GM19035 (cell line): ENCODE measurements at regions not wholly inside any gene's neighbourhood (a gene's known extent, or its start where the extent isn't known, plus 50 kb on each side); places are given as distances from the start of the nearest gene placed in this dataset.

Source experiments
- ATAC-seq: cut with Tn5 transposase; IDR thresholded peaks from one replicate; pipeline ENCODE4 v1.9.1; 2021; ENCODE audit not compliant: unreplicated experiment

GRCh38 chr10:31720546-31720945, 208.1 kb downstream of the ARHGAP12 start:
- ATAC-seq: no peak

- ATAC-seq: no peak
Measured at GRCh38 chr10:31709476-31709875, 219.2 kb downstream of the ARHGAP12 start.

- ATAC-seq: no peak
Measured at GRCh38 chr10:31709028-31709427, 219.6 kb downstream of the ARHGAP12 start.

- no peak for ATAC-seq
Measured at GRCh38 chr10:31708474-31708873, 220.2 kb downstream of the ARHGAP12 start.

GRCh38 chr10:31708046-31708445, 220.6 kb downstream of the ARHGAP12 start:
- ATAC-seq: no peak

GRCh38 chr10:31707093-31708039, 221.3 kb downstream of the ARHGAP12 start:
- peak; percentile 89 for ATAC-seq

GRCh38 chr10:31706464-31707092, 222.1 kb downstream of the ARHGAP12 start:
- ATAC-seq: no peak

- ATAC-seq: no peak
Measured at GRCh38 chr10:31705136-31705535, 223.5 kb downstream of the ARHGAP12 start.

- no peak for ATAC-seq
Measured at GRCh38 chr10:31704195-31704594, 224.4 kb downstream of the ARHGAP12 start.

GRCh38 chr10:31702954-31703353, 225.7 kb downstream of the ARHGAP12 start:
- ATAC-seq: no peak

- no peak for ATAC-seq
Measured at GRCh38 chr10:31702005-31702404, 226.6 kb downstream of the ARHGAP12 start.

GRCh38 chr10:31701546-31701945, 227.1 kb downstream of the ARHGAP12 start:
- ATAC-seq: no peak

- no peak for ATAC-seq
Measured at GRCh38 chr10:31700181-31700611, 228.4 kb downstream of the ARHGAP12 start.

GRCh38 chr10:31698181-31698830, 230.3 kb downstream of the ARHGAP12 start:
- no peak for ATAC-seq

GRCh38 chr10:31697271-31698180, 231.1 kb downstream of the ARHGAP12 start:
- no peak for ATAC-seq

GRCh38 chr10:31694929-31695837, 233.4 kb downstream of the ARHGAP12 start:
- no peak for ATAC-seq

GRCh38 chr10:31694126-31694685, 234.4 kb downstream of the ARHGAP12 start:
- ATAC-seq: no peak

- ATAC-seq: no peak
Measured at GRCh38 chr10:31693491-31693890, 235.1 kb downstream of the ARHGAP12 start.

- ATAC-seq: no peak
Measured at GRCh38 chr10:31689233-31689632, 239.4 kb downstream of the ARHGAP12 start.
